ENCODE measurements at regions not wholly inside any gene's neighbourhood (a gene's known extent, or its start where the extent isn't known, plus 50 kb on each side); places are given as distances from the start of the nearest gene placed in this dataset.

DNA sequence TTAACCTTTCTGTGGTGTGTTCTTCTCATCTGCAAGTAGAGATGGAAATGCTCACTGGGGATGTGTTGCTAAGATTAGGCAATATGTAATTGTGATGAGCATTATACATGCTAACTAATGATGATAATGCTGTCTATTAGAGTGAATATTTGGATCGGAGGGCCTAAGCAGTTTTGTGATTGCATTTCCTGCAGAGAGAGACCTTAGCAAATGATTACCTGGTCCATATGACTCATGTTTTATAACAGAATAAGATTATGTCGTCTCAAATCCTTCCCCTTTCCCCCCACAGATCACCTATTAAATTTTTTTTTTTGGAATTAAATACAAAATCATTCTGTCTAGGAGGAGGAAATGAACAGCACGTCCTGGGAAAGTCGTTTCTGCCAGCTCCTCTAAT, 82.7 kb downstream of the IZUMO3 start:
- TF ChIP-seq, protein P1, sequence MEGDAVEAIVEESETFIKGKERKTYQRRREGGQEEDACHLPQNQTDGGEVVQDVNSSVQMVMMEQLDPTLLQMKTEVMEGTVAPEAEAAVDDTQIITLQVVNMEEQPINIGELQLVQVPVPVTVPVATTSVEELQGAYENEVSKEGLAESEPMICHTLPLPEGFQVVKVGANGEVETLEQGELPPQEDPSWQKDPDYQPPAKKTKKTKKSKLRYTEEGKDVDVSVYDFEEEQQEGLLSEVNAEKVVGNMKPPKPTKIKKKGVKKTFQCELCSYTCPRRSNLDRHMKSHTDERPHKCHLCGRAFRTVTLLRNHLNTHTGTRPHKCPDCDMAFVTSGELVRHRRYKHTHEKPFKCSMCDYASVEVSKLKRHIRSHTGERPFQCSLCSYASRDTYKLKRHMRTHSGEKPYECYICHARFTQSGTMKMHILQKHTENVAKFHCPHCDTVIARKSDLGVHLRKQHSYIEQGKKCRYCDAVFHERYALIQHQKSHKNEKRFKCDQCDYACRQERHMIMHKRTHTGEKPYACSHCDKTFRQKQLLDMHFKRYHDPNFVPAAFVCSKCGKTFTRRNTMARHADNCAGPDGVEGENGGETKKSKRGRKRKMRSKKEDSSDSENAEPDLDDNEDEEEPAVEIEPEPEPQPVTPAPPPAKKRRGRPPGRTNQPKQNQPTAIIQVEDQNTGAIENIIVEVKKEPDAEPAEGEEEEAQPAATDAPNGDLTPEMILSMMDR (IDR thresholded peaks at IDR 0.05) = no peak
- intact Hi-C loops (cut with DNase I) = loop anchor here (10.0 kb wide), 1 partner anchor 48 kb away; no protein-coding TSS in a partner anchor
- no peak overlapping the region for H3K4me3 ChIP-seq

DNA sequence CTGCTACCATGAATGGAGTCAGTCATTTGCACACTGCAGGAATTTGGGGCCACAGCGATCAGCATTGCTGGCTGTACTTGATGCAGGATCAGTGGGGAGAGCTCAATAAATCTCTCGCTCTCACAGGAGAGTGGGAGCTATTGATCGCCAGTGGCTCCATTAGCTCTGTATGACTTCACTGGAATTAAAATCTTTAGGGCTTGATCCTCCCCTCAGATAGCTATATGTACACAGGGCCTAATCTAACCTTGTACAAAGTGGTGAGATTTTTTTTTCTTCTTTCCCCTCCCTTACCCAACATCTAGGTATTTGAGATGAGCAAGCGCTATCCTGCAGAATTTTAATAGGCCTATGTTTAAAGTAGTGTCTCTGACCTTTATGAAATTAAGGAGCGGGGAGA, 84.9 kb downstream of the IZUMO3 start:
- intact Hi-C loops (cut with DNase I) = loop anchor here (10.0 kb wide), 1 partner anchor 46 kb away; no protein-coding TSS in a partner anchor
- Histone ChIP-seq H3K4me3 (no peak overlapping the region), H3K4me1 (no peaks in the 10 kb centered on the region), H3K36me3 (no peaks in the 10 kb centered on the region), H3K27ac (no peak overlapping the region), H3K9me3 (no peaks in the 10 kb centered on the region), H3K27me3 (ENCODE audit: low read depth) (no peaks in the 10 kb centered on the region)
- DNase-seq (no peak), ATAC-seq (no peak)
- TF ChIP-seq, protein P1 (IDR thresholded peaks at IDR 0.05) = no peak

More for the DNA sequence above, 82.7 kb downstream of the IZUMO3 start:
- DNase-seq = no peak
- no peaks in the 10 kb centered on the region for H3K36me3 ChIP-seq
- H3K4me1 ChIP-seq = no peaks in the 10 kb centered on the region
- ATAC-seq = no peak
- no peak overlapping the region for H3K27ac ChIP-seq
- no peaks in the 10 kb centered on the region for H3K27me3 ChIP-seq (ENCODE audit: low read depth)
- H3K9me3 ChIP-seq = no peaks in the 10 kb centered on the region

DNA sequence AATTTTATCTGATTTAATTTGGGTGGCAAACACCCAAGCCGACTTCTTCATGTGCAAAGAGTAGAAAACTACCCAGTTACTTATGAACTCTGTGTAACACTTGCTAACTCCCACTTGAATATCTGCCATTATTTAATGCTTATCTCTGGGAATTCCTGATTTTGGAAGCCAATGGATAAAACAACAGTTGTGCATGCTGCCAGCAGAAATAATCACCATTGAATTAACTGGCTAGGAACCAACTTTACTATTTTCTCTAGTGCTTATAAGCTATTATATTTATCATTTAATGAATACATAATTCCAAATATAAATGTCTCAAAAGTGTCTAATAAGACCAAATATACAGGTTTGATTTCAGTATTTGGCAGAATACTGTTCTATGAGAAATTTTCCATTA, 85.7 kb downstream of the IZUMO3 start:
- Histone ChIP-seq H3K36me3 (no peaks in the 10 kb centered on the region), H3K27ac (no peak overlapping the region), H3K4me3 (no peak overlapping the region), H3K4me1 (no peaks in the 10 kb centered on the region), H3K27me3 (ENCODE audit: low read depth) (no peaks in the 10 kb centered on the region), H3K9me3 (no peaks in the 10 kb centered on the region)
- ATAC-seq (no peak), DNase-seq (no peak)
- TF ChIP-seq, protein P1 (IDR thresholded peaks at IDR 0.05) = no peak
- intact Hi-C loops (cut with DNase I) = loop anchor here (10.0 kb wide), 1 partner anchor 45 kb away; no protein-coding TSS in a partner anchor

DNA sequence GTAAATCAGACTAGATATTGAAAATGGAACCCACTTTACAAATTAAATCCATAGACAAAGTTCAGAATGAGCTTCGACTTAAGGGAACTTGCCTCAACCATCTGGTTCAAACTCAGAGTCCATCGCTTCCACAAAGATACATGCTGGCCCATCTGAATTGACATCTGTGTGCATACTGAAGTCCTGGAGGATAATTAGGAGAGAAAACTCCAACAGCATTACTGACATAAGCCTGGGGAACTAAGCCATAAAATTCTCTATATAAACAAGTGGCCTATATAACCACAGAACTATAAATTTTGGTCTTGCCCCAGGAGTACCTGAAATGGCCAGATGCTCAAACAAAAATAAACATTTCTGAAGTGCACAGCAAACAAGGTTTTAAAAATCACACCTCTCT, 94.4 kb downstream of the IZUMO3 start:
- Histone ChIP-seq H3K27me3 (ENCODE audit: low read depth) (no peaks in the 10 kb centered on the region), H3K27ac (no peak overlapping the region), H3K4me1 (no peaks in the 10 kb centered on the region), H3K4me3 (no peak overlapping the region), H3K9me3 (no peaks in the 10 kb centered on the region), H3K36me3 (no peaks in the 10 kb centered on the region)
- TF ChIP-seq, protein P1 (IDR thresholded peaks at IDR 0.05) = no peak
- DNase-seq = no peak
- intact Hi-C loops (cut with DNase I) = no loop called here
- no peak for ATAC-seq

DNA sequence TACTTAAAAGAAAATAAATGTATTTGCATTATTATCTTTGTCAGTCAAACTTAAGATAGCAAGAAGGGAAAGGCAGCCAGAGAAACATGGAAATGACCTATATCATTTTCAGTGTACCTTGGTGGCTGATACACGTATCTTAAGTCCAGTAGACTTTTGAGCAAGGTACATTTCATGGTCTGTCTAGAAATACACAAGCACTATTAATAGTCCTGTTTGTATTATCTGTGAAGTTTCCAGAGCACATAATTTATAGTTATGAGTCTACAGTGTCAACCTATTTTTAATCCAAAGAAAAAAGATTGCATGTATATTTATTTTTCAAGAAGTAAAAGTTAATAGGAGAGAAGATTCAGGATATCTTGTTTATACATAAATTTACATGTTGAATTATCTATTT, 95.7 kb downstream of the IZUMO3 start:
- Histone ChIP-seq H3K27me3 (ENCODE audit: low read depth) (no peaks in the 10 kb centered on the region), H3K9me3 (no peaks in the 10 kb centered on the region), H3K4me3 (no peak overlapping the region), H3K27ac (no peak overlapping the region), H3K36me3 (no peaks in the 10 kb centered on the region), H3K4me1 (no peaks in the 10 kb centered on the region)
- ATAC-seq = no peak
- TF ChIP-seq, protein P1 (IDR thresholded peaks at IDR 0.05) = no peak
- intact Hi-C loops (cut with DNase I) = no loop called here
- no peak for DNase-seq

DNA sequence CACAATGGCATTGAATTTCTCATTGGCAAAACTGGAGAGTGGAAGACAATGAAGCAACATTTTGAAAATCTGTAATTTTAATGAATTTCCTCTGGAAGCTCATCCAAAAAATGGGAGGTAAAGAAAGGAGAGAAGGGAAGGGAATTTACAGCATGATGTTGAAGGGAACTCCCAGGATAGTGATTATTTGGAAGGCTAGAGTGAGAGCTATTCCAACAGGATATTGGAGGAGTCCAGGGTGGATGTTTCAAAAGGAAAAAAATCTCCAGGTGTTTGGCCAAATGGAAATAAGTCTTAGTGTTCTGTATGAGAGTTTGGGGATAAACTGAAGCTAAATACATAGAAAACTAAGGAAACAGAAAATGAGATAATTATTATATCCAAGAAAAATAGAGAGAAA, 106.2 kb downstream of the IZUMO3 start:
- no peak overlapping the region for H3K27ac ChIP-seq
- DNase-seq = no peak
- H3K4me1 ChIP-seq = no peaks in the 10 kb centered on the region
- no peaks in the 10 kb centered on the region for H3K36me3 ChIP-seq
- no peaks in the 10 kb centered on the region for H3K27me3 ChIP-seq (ENCODE audit: low read depth)
- H3K4me3 ChIP-seq = no peak overlapping the region
- H3K9me3 ChIP-seq = peaks cover 4% of the 10 kb centered on the region
- intact Hi-C loops (cut with DNase I) = no loop called here
- TF ChIP-seq, protein P1 (IDR thresholded peaks at IDR 0.05) = no peak
- ATAC-seq = no peak
